Muscle layer of duodenum (tissue), 2 donors: ENCODE measurements at regions not wholly inside any gene's neighbourhood (a gene's known extent, or its start where the extent isn't known, plus 50 kb on each side); places are given as distances from the start of the nearest gene placed in this dataset.

ENCODE experiments used
- H3K27ac ChIP-seq: one replicate; pipeline ENCODE4 v1.7.0; 2013; ENCODE audit warnings: mild to moderate bottlenecking, low read length
- H3K27me3 ChIP-seq: one replicate; pipeline ENCODE4 v1.7.0; 2013; ENCODE audit warnings: low read depth, mild to moderate bottlenecking, control low read depth, low read length
- H3K36me3 ChIP-seq, 2 donors: one replicate each; pipeline ENCODE4 v1.7.0; 2013; ENCODE audit warnings: low read length in 2 of 2, control low read depth in 1 of 2, mild to moderate bottlenecking in 1 of 2; ENCODE audit not compliant: insufficient read depth in 2 of 2, control insufficient read depth in 1 of 2
- H3K4me1 ChIP-seq, 2 donors: one replicate each; pipeline ENCODE4 v1.7.0; 2013; ENCODE audit warnings: low read length in 2 of 2, mild to moderate bottlenecking in 2 of 2, control low read depth in 1 of 2, moderate library complexity in 1 of 2; ENCODE audit not compliant: insufficient read depth in 2 of 2, control insufficient read depth in 1 of 2
- H3K4me3 ChIP-seq, 2 donors: one replicate each; pipeline ENCODE4 v1.7.0; 2013; ENCODE audit warnings: low read length in 2 of 2, low read depth in 1 of 2, mild to moderate bottlenecking in 1 of 2
- H3K9me3 ChIP-seq, 2 donors: one replicate each; pipeline ENCODE4 v1.7.0; 2013; ENCODE audit warnings: low read length in 2 of 2, control low read depth in 1 of 2, mild to moderate bottlenecking in 1 of 2; ENCODE audit not compliant: control insufficient read depth in 1 of 2
- donor health status: healthy.

GRCh38 chr16:48852951-48853350 is 243.0 kb upstream of the N4BP1 start:
- Histone ChIP-seq H3K9me3 (no peaks in the 10 kb centered on the region), H3K4me3 (no peak overlapping the region), H3K36me3 (no peaks in the 10 kb centered on the region), H3K27me3 (no peaks in the 10 kb centered on the region), H3K27ac (no peak overlapping the region), H3K4me1 (no peaks in the 10 kb centered on the region)

GRCh38 chr16:48852458-48852857 is 242.5 kb upstream of the N4BP1 start:
- Histone ChIP-seq H3K4me1 (no peaks in the 10 kb centered on the region), H3K9me3 (no peaks in the 10 kb centered on the region), H3K27ac (no peak overlapping the region)

DNA sequence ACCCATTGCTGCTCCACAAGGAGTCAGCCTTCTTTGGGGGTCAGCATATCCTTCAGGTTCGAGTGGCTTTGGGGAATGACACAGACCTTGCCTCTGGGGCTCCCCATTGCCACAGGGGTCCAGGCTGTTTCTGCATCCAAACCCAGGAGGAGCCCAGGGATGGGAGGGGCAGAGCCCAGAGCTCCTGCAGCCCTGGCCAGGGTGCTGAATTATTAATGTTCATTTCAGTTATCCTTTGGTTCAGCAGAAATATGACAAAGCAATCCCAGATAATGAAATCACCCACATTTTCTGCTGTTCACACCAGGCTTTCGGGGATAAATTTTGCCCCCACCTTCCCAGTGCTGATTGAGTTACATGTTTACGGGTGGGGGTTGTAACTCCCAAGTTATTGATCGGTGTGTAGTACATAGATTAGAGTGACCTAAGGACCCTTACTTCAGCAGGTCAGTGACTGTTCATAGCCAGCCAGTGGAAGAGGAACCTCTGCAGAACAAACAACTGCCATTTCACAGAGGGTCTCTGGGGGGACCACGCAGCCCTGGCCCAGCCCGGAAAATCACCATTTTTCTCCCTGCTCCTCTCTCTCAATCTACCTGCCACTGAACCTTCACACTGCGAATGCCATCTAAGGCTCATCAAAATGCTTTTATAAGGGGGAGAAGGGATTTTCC is 240.3 kb upstream of the N4BP1 start:
- H3K4me3 ChIP-seq: no peak overlapping the region
- H3K27me3 ChIP-seq: no peaks in the 10 kb centered on the region
- H3K9me3 ChIP-seq: no peaks in the 10 kb centered on the region
- H3K27ac ChIP-seq: no peak overlapping the region
- no peaks in the 10 kb centered on the region for H3K4me1 ChIP-seq
- no peaks in the 10 kb centered on the region for H3K36me3 ChIP-seq

More at GRCh38 chr16:48852458-48852857, 242.5 kb upstream of the N4BP1 start:
- no peaks in the 10 kb centered on the region for H3K27me3 ChIP-seq
- H3K4me3 ChIP-seq: no peak overlapping the region
- H3K36me3 ChIP-seq: no peaks in the 10 kb centered on the region

DNA sequence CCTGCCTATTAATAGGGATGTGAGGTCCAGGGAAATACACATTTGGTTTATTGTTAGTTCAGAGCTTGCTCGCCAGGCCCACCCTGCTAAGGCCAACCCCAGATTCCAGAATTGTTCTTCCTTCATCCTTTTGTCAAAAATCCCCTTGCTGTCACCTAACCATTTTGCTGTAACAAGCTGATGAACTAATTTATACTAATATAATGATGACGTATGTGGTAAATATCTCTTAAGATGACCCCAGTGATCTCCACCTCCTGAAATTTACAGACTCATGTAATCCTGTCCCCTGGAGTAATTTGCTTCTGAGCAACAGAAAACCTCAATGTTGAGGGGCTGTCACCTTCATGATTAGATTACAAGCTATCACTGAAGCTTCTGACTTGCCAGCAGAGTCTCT is 236.3 kb upstream of the N4BP1 start:
- Histone ChIP-seq H3K9me3 (no peaks in the 10 kb centered on the region), H3K4me1 (no peaks in the 10 kb centered on the region), H3K27me3 (no peaks in the 10 kb centered on the region)

DNA sequence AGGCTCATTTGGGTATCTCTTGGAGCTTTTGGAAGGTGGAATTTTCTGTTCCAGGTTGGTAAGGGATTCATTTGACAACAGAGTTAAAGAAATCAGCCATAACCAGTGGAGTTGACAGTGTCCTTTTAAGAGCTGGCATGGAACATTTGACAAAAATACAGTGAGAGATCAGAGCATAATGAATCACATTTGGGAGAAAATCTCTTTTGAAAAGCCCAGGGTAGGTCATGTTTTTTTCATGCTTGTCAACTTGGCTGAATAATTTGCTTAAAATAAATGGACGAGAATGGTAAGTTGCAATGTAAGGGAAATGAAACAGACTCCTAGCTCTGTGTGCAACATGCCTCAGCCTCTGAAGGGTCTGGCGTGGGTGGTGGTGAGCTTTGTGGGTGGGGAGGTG is 235.3 kb upstream of the N4BP1 start:
- H3K36me3 ChIP-seq: no peaks in the 10 kb centered on the region

More for the DNA sequence above, 236.3 kb upstream of the N4BP1 start:
- H3K4me3 ChIP-seq: no peak overlapping the region
- H3K36me3 ChIP-seq: no peaks in the 10 kb centered on the region
- H3K27ac ChIP-seq: no peak overlapping the region

DNA sequence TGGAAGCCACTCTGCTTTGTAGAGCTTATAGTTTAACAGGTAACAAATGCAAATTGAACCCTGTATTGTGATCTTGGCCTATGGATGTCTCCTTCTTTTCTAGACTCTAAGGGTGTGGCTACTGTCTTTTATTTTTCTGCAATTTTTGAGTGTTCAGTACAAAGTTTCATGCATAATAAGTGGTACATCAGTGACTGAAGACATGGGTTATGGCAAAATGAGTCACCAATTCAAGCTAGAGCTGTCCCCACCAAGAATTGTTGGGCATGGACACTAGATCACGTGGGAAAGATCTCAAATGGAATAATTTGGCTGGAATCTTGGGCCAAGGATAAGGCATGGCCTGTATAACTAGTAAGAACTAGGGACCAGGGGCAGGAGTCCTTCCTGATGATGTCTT is 228.4 kb upstream of the N4BP1 start:
- H3K27me3 ChIP-seq: no peaks in the 10 kb centered on the region
- no peaks in the 10 kb centered on the region for H3K36me3 ChIP-seq
- no peak overlapping the region for H3K4me3 ChIP-seq
- H3K27ac ChIP-seq: no peak overlapping the region
- H3K4me1 ChIP-seq: no peaks in the 10 kb centered on the region
- H3K9me3 ChIP-seq: no peaks in the 10 kb centered on the region

More for the DNA sequence above, 235.3 kb upstream of the N4BP1 start:
- H3K9me3 ChIP-seq: no peaks in the 10 kb centered on the region
- H3K27me3 ChIP-seq: no peaks in the 10 kb centered on the region
- no peak overlapping the region for H3K4me3 ChIP-seq
- H3K4me1 ChIP-seq: no peaks in the 10 kb centered on the region
- no peak overlapping the region for H3K27ac ChIP-seq

GRCh38 chr16:48836636-48837035 is 226.7 kb upstream of the N4BP1 start:
- Histone ChIP-seq H3K9me3 (no peaks in the 10 kb centered on the region), H3K36me3 (no peaks in the 10 kb centered on the region), H3K27ac (no peak overlapping the region), H3K27me3 (no peaks in the 10 kb centered on the region), H3K4me1 (no peaks in the 10 kb centered on the region), H3K4me3 (no peak overlapping the region)

GRCh38 chr16:48836067-48836466 is 226.1 kb upstream of the N4BP1 start:
- Histone ChIP-seq H3K4me3 (no peak overlapping the region), H3K4me1 (no peaks in the 10 kb centered on the region), H3K27me3 (no peaks in the 10 kb centered on the region), H3K9me3 (no peaks in the 10 kb centered on the region), H3K27ac (no peak overlapping the region), H3K36me3 (no peaks in the 10 kb centered on the region)

DNA sequence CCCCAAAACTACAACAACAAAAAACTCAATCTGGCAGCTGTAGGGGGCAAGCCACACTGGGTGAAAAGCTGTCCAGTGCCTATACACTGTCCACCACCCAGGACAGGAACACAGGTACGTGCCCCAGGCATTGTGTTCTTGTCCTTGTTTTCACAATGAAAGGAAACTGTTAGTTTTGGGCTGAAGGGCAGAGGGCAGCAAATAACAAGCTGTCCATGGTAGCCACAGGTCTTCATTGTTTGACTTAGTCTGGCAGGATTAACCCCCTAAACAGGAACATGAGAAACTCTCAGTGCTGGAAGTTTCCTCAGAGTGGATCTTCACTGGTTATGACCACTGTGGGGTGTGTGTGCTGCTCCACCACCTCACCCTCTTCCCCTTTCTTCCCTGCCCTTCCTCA is 224.6 kb upstream of the N4BP1 start:
- H3K27me3 ChIP-seq: no peaks in the 10 kb centered on the region
- H3K36me3 ChIP-seq: no peaks in the 10 kb centered on the region
- H3K27ac ChIP-seq: no peak overlapping the region
- no peak overlapping the region for H3K4me3 ChIP-seq
- H3K4me1 ChIP-seq: no peaks in the 10 kb centered on the region
- no peaks in the 10 kb centered on the region for H3K9me3 ChIP-seq

DNA sequence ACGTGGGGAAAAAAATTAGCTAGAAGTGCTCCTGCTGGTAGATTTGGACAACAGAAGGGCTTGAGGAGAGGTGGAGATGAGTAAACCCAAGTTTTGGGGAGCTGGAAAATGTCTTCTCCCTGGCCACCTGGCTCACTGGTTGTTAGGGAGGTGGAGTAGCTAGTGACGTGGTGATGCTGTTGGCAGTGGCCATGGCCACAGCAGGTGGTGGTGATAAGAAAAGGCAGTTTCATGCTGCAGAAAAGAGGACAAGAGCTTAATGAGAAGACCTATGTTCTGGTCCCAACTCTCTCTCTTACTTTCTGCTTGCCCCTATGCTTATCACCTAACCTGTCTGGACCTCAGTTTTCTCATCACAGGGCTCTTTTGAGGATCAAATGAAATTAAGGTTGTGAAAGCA is 223.5 kb upstream of the N4BP1 start:
- no peaks in the 10 kb centered on the region for H3K4me1 ChIP-seq
- no peak overlapping the region for H3K4me3 ChIP-seq
- H3K36me3 ChIP-seq: no peaks in the 10 kb centered on the region
- H3K27ac ChIP-seq: no peak overlapping the region
- no peaks in the 10 kb centered on the region for H3K9me3 ChIP-seq
- H3K27me3 ChIP-seq: no peaks in the 10 kb centered on the region

DNA sequence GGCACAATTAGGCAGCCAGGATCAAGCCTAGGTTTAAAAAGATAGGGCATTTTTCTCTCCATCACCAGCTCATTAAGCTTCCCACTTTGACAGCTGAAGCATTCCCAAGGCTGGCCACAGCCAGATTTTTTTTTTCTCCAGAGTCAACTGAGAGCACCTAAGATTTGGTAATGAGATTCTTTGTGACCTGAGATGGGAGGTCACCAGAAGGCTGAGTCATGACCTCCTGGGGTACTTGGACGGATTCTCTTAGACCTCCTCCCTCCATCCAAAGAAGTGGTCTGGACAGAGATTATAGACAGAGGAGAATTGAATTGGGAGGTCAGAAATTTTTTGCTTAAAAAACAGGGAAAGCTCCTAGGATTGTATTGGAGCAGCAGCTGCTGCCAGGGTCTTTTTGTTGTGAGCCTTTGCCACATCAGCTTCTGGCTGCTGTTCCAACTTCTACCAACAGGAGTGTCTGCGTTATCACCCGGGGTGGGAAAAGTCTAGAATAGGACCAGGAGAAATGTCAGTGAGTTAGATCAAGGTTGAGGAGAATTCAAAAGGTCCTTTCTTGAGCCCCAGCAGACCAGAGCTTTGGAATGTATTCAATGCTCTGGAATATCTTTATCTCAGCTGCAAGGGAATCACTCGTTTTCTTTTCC is 221.2 kb upstream of the N4BP1 start:
- Histone ChIP-seq H3K27ac (no peak overlapping the region), H3K4me3 (no peak overlapping the region)

More for the DNA sequence above, 221.2 kb upstream of the N4BP1 start:
- no peaks in the 10 kb centered on the region for H3K4me1 ChIP-seq
- no peaks in the 10 kb centered on the region for H3K27me3 ChIP-seq
- no peaks in the 10 kb centered on the region for H3K36me3 ChIP-seq
- H3K9me3 ChIP-seq: no peaks in the 10 kb centered on the region
